ENCODE measurements at regions not wholly inside any gene's neighbourhood (a gene's known extent, or its start where the extent isn't known, plus 50 kb on each side); places are given as distances from the start of the nearest gene placed in this dataset.

DNA sequence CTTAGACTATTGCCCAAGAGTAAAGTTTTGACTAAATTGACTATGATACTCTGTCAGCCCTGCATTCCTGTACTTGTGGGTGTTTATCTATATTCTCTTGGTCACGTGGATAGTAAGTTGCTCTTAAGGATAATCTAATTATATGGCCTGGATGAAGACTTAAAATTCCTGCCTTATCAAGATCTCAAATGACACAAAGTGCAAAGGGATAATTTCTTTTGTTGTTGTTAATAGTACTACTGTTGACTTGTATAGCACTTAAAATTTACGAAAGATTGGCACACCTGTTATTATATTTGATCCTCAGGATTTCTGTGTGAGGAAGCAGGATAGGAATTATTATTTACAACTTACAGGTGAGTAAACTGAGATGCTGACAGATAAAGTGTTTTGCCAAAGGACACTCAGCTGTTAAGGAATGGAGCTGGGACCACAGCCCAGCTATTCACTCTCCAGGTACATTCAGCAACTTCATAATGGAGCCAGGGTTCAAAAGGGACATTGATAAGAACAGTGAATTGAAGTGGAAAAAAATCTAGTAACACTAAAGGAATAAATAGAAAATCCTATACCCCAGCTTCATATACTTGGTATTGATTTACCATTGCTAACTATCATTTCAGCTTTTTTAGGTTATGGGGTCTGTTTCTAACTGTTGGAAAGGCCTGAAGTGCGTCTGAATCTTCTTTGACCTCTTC, 53.4 kb upstream of the EVL start:
- TF ChIP-seq CTCF (IDR thresholded peaks at IDR 0.05; ENCODE audit: insufficient read depth, low read depth, low read length, missing control alignments), result no peak
- no peak overlapping the region for H3K4me3 ChIP-seq (ENCODE audit: low read depth, low read length)
- DNase-seq (ENCODE audit: low read depth), result no peak

DNA sequence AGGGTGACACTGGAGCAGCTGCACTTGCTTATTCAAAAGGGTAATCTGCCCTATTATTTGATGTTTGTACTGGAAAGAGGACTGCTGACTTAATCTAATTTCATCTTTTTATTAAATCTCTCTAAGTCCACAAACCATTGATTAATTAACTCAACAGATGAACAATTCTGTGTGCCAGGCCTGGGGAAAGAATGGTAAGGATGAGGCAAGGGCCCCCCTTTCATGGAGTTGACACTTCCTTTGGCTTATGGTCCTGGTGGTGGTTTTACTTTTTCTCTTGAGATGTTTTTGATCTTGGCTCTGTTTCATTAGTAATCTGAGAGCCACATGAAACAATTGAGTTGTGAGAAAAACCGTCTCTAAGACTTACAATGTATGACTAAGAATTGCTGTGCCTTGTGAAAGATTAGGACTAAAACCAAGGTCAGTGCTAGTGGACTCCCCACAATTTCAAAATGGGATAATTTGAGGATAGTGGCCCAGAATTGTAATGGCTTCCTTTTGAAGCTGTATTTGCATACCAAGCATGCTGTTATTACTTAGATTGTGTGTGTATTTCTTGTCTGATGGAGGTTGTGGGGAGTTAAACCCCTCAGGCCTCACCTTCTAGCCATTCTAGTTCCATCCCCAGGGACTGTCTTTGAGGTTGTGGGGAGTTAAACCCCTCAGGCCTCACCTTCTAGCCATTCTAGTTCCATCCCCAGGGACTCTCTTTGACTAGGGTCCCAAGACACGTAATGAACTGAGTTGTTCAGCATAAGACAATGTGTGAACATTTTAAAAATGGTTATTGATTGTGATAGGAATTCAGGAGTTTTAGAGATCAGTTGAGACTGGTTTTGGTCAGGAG, 52.5 kb upstream of the EVL start:
- TF ChIP-seq CTCF (IDR thresholded peaks at IDR 0.05; ENCODE audit: insufficient read depth, low read depth, low read length, missing control alignments), result no peak
- DNase-seq (ENCODE audit: low read depth), result peak; percentile 30
- no peak overlapping the region for H3K4me3 ChIP-seq (ENCODE audit: low read depth, low read length)

GRCh38 chr14:100015251-100015655, 50.0 kb upstream of the EVL start:
- TF ChIP-seq CTCF (IDR thresholded peaks at IDR 0.05; ENCODE audit: insufficient read depth, low read depth, low read length, missing control alignments), result no peak
- no peak overlapping the region for H3K4me3 ChIP-seq (ENCODE audit: low read depth, low read length)
- DNase-seq (ENCODE audit: low read depth), result peak; percentile 67

Measured in GM12865 (cell line).